ENCODE measurements at regions not wholly inside any gene's neighbourhood (a gene's known extent, or its start where the extent isn't known, plus 50 kb on each side); places are given as distances from the start of the nearest gene placed in this dataset.

- ATAC-seq (ENCODE audit: insufficient read depth, low FRiP score): no peak
- no peak for DNase-seq
- TF ChIP-seq CTCF (IDR thresholded peaks at IDR 0.05; ENCODE audit: control extremely low read depth, extremely low read depth): no peak
- 93 to 96% methylated on average over 1 of the region's 1 CpG for WGBS, 2 donors
- no peak overlapping the region for H3K4me3 ChIP-seq
- no peaks in the 10 kb centered on the region for H3K36me3 ChIP-seq (ENCODE audit: control insufficient read depth in 4 of 4, insufficient read depth in 4 of 4, low read length in 4 of 4)
- H3K4me1 ChIP-seq (ENCODE audit: control insufficient read depth in 5 of 5, insufficient read depth in 5 of 5, low read length in 5 of 5): no peaks in the 10 kb centered on the region
- no peaks in the 10 kb centered on the region for H3K9me3 ChIP-seq (ENCODE audit: control insufficient read depth in 4 of 4, insufficient read depth in 3 of 4, low read length in 3 of 4)
- H3K27ac ChIP-seq (ENCODE audit: low read depth in 1 of 2, low read length in 1 of 2): no peak overlapping the region
- H3K9ac ChIP-seq (ENCODE audit: insufficient read depth in 1 of 2, low read length in 2 of 2): no peak overlapping the region
- no peaks in the 10 kb centered on the region for H3K27me3 ChIP-seq (ENCODE audit: control insufficient read depth in 3 of 3, insufficient read depth in 3 of 3, low read length in 2 of 3)
These were observed 371.5 kb downstream of the KCNA4 start for GRCh38 chr11:29645373-29645772.

GRCh38 chr11:29641201-29641600 lies 375.6 kb downstream of the KCNA4 start:
- Histone ChIP-seq H3K27me3 (ENCODE audit: control insufficient read depth in 3 of 3, insufficient read depth in 3 of 3, low read length in 2 of 3) (no peaks in the 10 kb centered on the region), H3K27ac (ENCODE audit: low read depth in 1 of 2, low read length in 1 of 2) (no peak overlapping the region), H3K9ac (ENCODE audit: insufficient read depth in 1 of 2, low read length in 2 of 2) (no peak overlapping the region), H3K4me3 (no peak overlapping the region), H3K4me1 (ENCODE audit: control insufficient read depth in 5 of 5, insufficient read depth in 5 of 5, low read length in 5 of 5) (no peaks in the 10 kb centered on the region), H3K9me3 (ENCODE audit: control insufficient read depth in 4 of 4, insufficient read depth in 3 of 4, low read length in 3 of 4) (no peaks in the 10 kb centered on the region), H3K36me3 (ENCODE audit: control insufficient read depth in 4 of 4, insufficient read depth in 4 of 4, low read length in 4 of 4) (no peaks in the 10 kb centered on the region)
- TF ChIP-seq CTCF (IDR thresholded peaks at IDR 0.05; ENCODE audit: control extremely low read depth, extremely low read depth): no peak
- ATAC-seq (ENCODE audit: insufficient read depth, low FRiP score) (no peak), DNase-seq (no peak)

- no peak overlapping the region for H3K27ac ChIP-seq (ENCODE audit: low read depth in 1 of 2, low read length in 1 of 2)
- H3K9me3 ChIP-seq (ENCODE audit: control insufficient read depth in 4 of 4, insufficient read depth in 3 of 4, low read length in 3 of 4): no peaks in the 10 kb centered on the region
- H3K9ac ChIP-seq (ENCODE audit: insufficient read depth in 1 of 2, low read length in 2 of 2): no peak overlapping the region
- DNase-seq (no peak), ATAC-seq (ENCODE audit: insufficient read depth, low FRiP score) (no peak)
- WGBS, 2 donors: 77 to 78% methylated on average over 3 of the region's 3 CpGs
- TF ChIP-seq CTCF (IDR thresholded peaks at IDR 0.05; ENCODE audit: control extremely low read depth, extremely low read depth): no peak
- no peak overlapping the region for H3K4me3 ChIP-seq
- H3K27me3 ChIP-seq (ENCODE audit: control insufficient read depth in 3 of 3, insufficient read depth in 3 of 3, low read length in 2 of 3): no peaks in the 10 kb centered on the region
- no peaks in the 10 kb centered on the region for H3K36me3 ChIP-seq (ENCODE audit: control insufficient read depth in 4 of 4, insufficient read depth in 4 of 4, low read length in 4 of 4)
- H3K4me1 ChIP-seq (ENCODE audit: control insufficient read depth in 5 of 5, insufficient read depth in 5 of 5, low read length in 5 of 5): no peaks in the 10 kb centered on the region
These were observed 382.1 kb downstream of the KCNA4 start for GRCh38 chr11:29634744-29635143.

DNA sequence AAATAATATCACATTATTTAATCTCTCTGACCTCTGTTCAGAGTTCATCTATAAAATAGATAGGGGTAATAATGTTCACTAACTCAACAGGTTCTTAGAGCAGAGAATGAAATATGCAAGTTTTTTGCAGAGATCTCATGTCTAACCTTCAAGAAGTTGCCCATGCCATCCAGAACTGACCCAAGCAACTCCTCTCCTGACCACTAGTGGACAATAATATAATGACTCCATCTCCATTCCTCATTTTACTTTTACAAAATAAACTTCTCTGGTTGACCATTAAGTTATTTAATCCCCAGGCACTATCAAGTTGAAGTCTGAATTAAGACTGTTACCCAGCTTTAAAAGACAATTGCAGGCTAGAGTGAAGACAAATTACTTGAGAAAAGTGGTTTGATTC lies 382.6 kb downstream of the KCNA4 start:
- no peak overlapping the region for H3K4me3 ChIP-seq

More for the DNA sequence above, 382.6 kb downstream of the KCNA4 start:
- no peak overlapping the region for H3K27ac ChIP-seq (ENCODE audit: low read depth in 1 of 2, low read length in 1 of 2)
- no peaks in the 10 kb centered on the region for H3K27me3 ChIP-seq (ENCODE audit: control insufficient read depth in 3 of 3, insufficient read depth in 3 of 3, low read length in 2 of 3)
- ATAC-seq (ENCODE audit: insufficient read depth, low FRiP score) (no peak), DNase-seq (no peak)
- no peak overlapping the region for H3K9ac ChIP-seq (ENCODE audit: insufficient read depth in 1 of 2, low read length in 2 of 2)
- no peaks in the 10 kb centered on the region for H3K4me1 ChIP-seq (ENCODE audit: control insufficient read depth in 5 of 5, insufficient read depth in 5 of 5, low read length in 5 of 5)
- H3K9me3 ChIP-seq (ENCODE audit: control insufficient read depth in 4 of 4, insufficient read depth in 3 of 4, low read length in 3 of 4): no peaks in the 10 kb centered on the region
- H3K36me3 ChIP-seq (ENCODE audit: control insufficient read depth in 4 of 4, insufficient read depth in 4 of 4, low read length in 4 of 4): no peaks in the 10 kb centered on the region
- TF ChIP-seq CTCF (IDR thresholded peaks at IDR 0.05; ENCODE audit: control extremely low read depth, extremely low read depth): no peak

All from lung (tissue), 11 donors.